Caki2 (cell line): ENCODE measurements at regions not wholly inside any gene's neighbourhood (a gene's known extent, or its start where the extent isn't known, plus 50 kb on each side); places are given as distances from the start of the nearest gene placed in this dataset.

ENCODE experiments used
- DNase-seq: peaks from one replicate; pipeline ENCODE4 v3.0.0-alpha.2; 2015; ENCODE audit warnings: low read depth
- in situ Hi-C: cut with HindIII; loops from 2 replicates; pipeline ENCODE4 v1.10.0; 2016; ENCODE audit warnings: low sequenced_read_pairs, low pct_unique_long_range_greater_than_20kb, mixed read lengths

- in situ Hi-C loops = no loop called here
- DNase-seq = no peak
These were observed 341.9 kb upstream of the DCC start for GRCh38 chr18:51998066-51998465.

DNA sequence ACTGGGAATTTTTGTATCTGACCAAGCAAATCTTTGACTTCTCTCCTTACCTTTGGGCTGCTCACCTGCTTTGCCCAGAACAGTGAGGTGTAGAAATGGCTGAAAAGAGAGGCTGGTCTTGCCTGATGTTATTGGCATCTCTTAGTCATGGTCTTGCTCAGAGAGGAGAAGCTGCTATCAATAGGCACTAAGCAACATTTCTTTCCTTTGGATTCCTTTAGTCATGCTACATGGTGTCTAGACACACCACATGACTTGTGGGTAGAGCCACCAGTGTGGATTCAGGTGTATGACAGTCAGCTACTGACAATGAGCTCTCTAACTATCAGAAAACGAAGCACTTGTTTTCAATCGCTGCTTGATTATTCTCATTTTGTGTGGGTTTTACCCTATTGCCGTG is 341.3 kb upstream of the DCC start:
- in situ Hi-C loops = no loop called here
- DNase-seq = no peak

DNA sequence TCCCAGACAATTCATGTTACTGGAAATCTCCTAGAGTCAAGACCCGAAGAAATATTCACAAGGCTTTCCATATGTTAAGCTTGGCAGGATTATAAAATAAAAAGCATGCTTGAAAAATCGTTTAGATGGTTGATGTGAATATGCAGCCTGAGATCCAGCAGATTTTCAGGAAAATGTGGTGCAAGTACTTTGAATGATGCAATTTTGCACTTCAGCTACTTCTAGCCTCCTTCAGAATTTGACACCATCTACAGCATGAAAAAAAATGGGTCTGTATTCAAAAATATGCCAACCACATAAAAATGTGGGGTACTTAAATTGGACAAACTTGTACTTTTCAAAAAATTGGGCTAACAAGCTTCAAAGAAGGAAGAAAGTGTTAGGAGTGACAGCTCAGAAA is 340.6 kb upstream of the DCC start:
- in situ Hi-C loops = no loop called here
- DNase-seq = no peak

DNA sequence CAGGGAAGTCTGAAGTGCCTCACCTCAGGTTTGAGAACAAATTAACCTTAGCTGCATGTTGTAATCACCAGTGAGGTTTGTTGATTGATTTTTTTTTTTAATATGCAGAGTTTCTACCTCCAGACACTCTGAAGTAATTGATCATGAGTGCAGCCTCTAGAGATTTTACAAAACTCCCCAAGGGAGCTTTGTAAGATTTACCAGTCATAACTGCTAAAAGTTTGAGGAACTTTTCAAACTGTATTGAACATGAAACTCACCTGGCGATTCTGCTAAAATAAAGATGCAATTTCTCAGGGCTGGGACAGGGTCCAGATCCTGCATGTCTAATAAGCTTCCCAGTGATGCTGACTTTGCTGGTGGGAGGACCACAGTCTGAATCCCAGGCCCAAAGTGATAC is 339.6 kb upstream of the DCC start:
- no peak for DNase-seq
- in situ Hi-C loops = no loop called here

DNA sequence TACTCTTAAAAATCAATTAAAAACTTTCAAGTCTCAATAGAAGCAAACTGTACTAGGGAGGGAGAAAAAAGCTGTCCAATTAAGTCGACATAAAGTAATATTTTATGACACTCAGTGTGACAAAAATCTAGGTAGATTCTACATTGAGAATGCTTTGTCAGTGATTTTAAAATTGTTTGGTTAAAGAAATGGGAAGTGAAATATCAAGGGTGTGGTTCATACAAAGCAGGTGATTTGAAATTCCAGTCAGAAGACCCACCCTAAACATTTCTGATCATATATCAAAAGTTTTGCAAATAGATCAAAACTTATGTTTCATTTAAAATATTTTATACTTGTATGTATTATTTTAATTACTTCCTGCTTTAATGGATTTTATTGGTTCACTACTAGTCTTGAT is 338.9 kb upstream of the DCC start:
- no peak for DNase-seq
- in situ Hi-C loops = no loop called here

- no peak for DNase-seq
- in situ Hi-C loops = no loop called here
These were observed 337.4 kb upstream of the DCC start for GRCh38 chr18:52002600-52002999.

DNA sequence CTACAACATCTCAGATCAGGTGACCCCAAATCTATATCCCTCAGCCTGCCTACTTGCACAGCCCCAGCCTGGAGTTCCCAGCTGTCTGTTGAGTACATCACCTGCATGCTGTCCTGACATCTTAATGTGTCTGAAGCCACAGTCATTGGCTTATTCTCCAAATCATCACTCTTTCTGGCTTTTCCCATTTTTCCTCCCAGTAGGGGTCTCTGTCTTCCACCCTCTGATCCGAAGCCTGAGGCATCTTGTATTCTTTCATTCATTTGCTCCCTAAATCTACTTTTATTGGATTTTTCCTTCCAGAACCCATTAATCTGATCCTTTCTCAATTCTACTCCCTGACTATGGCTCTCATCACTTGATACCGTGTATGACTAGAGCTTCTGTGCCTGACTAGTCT is 332.9 kb upstream of the DCC start:
- in situ Hi-C loops = no loop called here
- DNase-seq = no peak

- in situ Hi-C loops = no loop called here
- no peak for DNase-seq
These were observed 331.7 kb upstream of the DCC start for GRCh38 chr18:52008330-52008729.

DNA sequence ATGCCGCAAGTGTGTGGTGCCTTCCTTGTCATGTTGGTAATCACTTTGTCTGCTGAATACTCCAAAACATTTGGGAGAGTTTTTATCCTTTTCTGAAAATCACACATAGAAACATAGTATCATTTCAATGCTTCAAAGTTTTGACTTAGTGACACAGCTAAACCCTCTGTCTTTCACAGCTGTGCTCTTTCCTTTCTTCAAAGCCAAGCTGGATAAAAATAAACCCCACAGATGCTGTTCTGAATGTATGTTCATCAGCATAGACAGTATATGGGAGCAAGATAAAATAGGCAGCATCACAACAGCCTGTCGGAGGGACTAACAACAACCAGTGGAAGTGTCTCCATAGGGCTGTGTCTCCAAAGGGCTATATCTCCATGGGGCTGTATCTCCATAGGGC is 331.3 kb upstream of the DCC start:
- DNase-seq = no peak
- in situ Hi-C loops = no loop called here

- no peak for DNase-seq
- in situ Hi-C loops = no loop called here
These were observed 330.0 kb upstream of the DCC start for GRCh38 chr18:52009958-52010357.

- no peak for DNase-seq
- in situ Hi-C loops = no loop called here
These were observed 293.9 kb upstream of the DCC start for GRCh38 chr18:52045946-52046675.

DNA sequence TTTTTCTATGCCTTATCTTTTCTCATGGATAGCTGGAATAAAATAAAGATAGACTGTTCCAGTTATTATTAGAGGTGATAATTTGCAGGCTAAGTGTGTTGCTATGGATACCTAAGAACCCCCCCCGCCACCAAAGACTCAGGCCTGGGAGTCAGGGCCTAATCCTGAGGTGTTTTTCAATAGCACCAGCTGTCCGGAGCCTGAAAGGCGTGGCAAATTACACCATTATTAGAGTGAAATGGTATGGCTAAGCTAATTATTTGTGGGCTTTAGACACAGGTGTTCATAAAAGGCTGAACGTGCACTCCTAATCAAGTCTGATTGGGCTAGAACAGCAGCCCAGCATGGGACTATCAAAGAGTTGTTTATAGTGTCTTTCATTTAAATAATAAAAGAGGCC is 293.2 kb upstream of the DCC start:
- in situ Hi-C loops = no loop called here
- no peak for DNase-seq

- no peak for DNase-seq
- in situ Hi-C loops = no loop called here
These were observed 285.7 kb upstream of the DCC start for GRCh38 chr18:52054324-52054723.

GRCh38 chr18:52060607-52061304 is 279.2 kb upstream of the DCC start:
- DNase-seq = no peak
- in situ Hi-C loops = no loop called here

GRCh38 chr18:52063923-52064322 is 276.1 kb upstream of the DCC start:
- DNase-seq = no peak
- in situ Hi-C loops = no loop called here

GRCh38 chr18:52069201-52069600 is 270.8 kb upstream of the DCC start:
- in situ Hi-C loops = no loop called here
- DNase-seq = peak; percentile 0

- DNase-seq = peak; percentile 62
- in situ Hi-C loops = no loop called here
These were observed 269.7 kb upstream of the DCC start for GRCh38 chr18:52070291-52070756.

GRCh38 chr18:52077251-52077983 is 262.6 kb upstream of the DCC start:
- in situ Hi-C loops = no loop called here
- no peak for DNase-seq

DNA sequence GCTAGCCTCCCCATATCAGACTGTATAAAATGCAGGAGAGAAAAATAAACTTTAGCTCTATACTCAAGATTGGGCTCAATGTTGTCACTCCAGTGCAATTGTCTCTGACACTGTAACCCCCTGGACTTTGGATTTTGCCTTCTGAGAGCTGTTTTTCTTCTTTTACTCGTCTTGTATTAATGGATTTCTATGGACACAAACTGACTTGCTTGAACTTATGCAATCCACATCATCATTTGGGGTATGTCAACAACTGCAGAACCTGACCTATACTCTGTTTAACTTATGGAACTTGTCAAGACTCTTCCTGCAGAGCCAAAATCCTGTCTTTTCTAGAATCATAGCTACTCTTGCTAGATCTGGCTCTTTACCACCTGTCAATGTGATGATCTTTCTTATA is 257.8 kb upstream of the DCC start:
- in situ Hi-C loops = no loop called here
- DNase-seq = no peak
